GM21723 (cell line): ENCODE measurements at regions not wholly inside any gene's neighbourhood (a gene's known extent, or its start where the extent isn't known, plus 50 kb on each side); places are given as distances from the start of the nearest gene placed in this dataset.

Experiments used
- ATAC-seq: cut with Tn5 transposase; IDR thresholded peaks from one replicate; pipeline ENCODE4 v1.9.1; 2021; ENCODE audit warnings: mild to moderate bottlenecking, moderate library complexity; ENCODE audit not compliant: unreplicated experiment

- ATAC-seq = no peak
These were observed 171.2 kb downstream of the ZNF365 start for GRCh38 chr10:62545160-62546066.

GRCh38 chr10:62548686-62549085, 174.5 kb downstream of the ZNF365 start:
- no peak for ATAC-seq

GRCh38 chr10:62550173-62550572, 176.0 kb downstream of the ZNF365 start:
- no peak for ATAC-seq

- peak; percentile 72 for ATAC-seq
These were observed 180.5 kb downstream of the ZNF365 start for GRCh38 chr10:62554632-62555199.

GRCh38 chr10:62559481-62560200, 185.5 kb downstream of the ZNF365 start:
- ATAC-seq = no peak

- no peak for ATAC-seq
These were observed 186.1 kb downstream of the ZNF365 start for GRCh38 chr10:62560201-62560819.

GRCh38 chr10:62561151-62561550, 187.0 kb downstream of the ZNF365 start:
- no peak for ATAC-seq

- no peak for ATAC-seq
These were observed 187.9 kb downstream of the ZNF365 start for GRCh38 chr10:62562101-62562500.

GRCh38 chr10:62562795-62563194, 188.6 kb downstream of the ZNF365 start:
- no peak for ATAC-seq

GRCh38 chr10:62573929-62574328, 199.8 kb downstream of the ZNF365 start:
- ATAC-seq = no peak

GRCh38 chr10:62577076-62577475, 202.9 kb downstream of the ZNF365 start:
- ATAC-seq = no peak

- no peak for ATAC-seq
These were observed 203.6 kb downstream of the ZNF365 start for GRCh38 chr10:62577666-62578291.

- no peak for ATAC-seq
These were observed 204.1 kb downstream of the ZNF365 start for GRCh38 chr10:62578301-62578700.

- no peak for ATAC-seq
These were observed 204.7 kb downstream of the ZNF365 start for GRCh38 chr10:62578916-62579315.

- no peak for ATAC-seq
These were observed 206.2 kb downstream of the ZNF365 start for GRCh38 chr10:62580396-62580795.

- ATAC-seq = no peak
These were observed 207.2 kb downstream of the ZNF365 start for GRCh38 chr10:62581351-62581750.

GRCh38 chr10:62582101-62582705, 208.0 kb downstream of the ZNF365 start:
- no peak for ATAC-seq

- ATAC-seq = no peak
These were observed 208.6 kb downstream of the ZNF365 start for GRCh38 chr10:62582804-62583208.

- peak; percentile 60 for ATAC-seq
These were observed 209.9 kb downstream of the ZNF365 start for GRCh38 chr10:62583876-62584615.

GRCh38 chr10:62584731-62585130, 210.6 kb downstream of the ZNF365 start:
- ATAC-seq = no peak
